Mucosa of gallbladder (tissue), 1 donor: ENCODE measurements at regions not wholly inside any gene's neighbourhood (a gene's known extent, or its start where the extent isn't known, plus 50 kb on each side); places are given as distances from the start of the nearest gene placed in this dataset.
"Not testable (repeated sequence)": the region's sequence is repeated elsewhere in the genome, so short reads cannot be mapped to it uniquely, and the experiment has no call there.

ENCODE experiments used
- DNase-seq: peaks from one replicate; pipeline ENCODE4 v3.0.0-alpha.2; 2020; ENCODE audit warnings: low spot score
- donor health status: DM: no; HTN: no; CAD: no.

- no peak for DNase-seq
These were observed 125.1 kb upstream of the STX18 start for GRCh38 chr4:4666693-4667621.

GRCh38 chr4:4666187-4666586, 124.3 kb upstream of the STX18 start:
- DNase-seq, result no peak

- no peak for DNase-seq
These were observed 122.4 kb upstream of the STX18 start for GRCh38 chr4:4664234-4664633.

DNA sequence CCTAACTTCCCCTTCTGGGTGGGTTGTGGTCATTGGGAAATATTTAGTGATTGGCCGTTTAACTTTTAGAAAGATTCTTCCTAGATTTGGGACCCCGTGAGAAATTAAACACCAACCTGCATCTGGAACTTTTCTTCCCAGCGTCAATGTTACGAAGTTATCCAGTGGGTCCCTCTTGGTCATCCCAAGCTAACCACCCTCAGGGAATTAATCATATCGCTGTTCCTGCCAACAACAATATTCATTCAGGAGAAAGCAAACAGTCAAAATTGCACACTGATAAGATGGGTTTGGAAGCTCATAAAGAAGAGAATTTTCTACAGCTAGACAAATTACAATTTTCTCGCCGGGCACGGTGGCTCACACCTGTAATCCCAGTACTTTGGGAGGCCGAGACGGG, 121.2 kb upstream of the STX18 start:
- DNase-seq, result no peak

- no peak for DNase-seq
These were observed 120.4 kb upstream of the STX18 start for GRCh38 chr4:4662230-4662629.

DNA sequence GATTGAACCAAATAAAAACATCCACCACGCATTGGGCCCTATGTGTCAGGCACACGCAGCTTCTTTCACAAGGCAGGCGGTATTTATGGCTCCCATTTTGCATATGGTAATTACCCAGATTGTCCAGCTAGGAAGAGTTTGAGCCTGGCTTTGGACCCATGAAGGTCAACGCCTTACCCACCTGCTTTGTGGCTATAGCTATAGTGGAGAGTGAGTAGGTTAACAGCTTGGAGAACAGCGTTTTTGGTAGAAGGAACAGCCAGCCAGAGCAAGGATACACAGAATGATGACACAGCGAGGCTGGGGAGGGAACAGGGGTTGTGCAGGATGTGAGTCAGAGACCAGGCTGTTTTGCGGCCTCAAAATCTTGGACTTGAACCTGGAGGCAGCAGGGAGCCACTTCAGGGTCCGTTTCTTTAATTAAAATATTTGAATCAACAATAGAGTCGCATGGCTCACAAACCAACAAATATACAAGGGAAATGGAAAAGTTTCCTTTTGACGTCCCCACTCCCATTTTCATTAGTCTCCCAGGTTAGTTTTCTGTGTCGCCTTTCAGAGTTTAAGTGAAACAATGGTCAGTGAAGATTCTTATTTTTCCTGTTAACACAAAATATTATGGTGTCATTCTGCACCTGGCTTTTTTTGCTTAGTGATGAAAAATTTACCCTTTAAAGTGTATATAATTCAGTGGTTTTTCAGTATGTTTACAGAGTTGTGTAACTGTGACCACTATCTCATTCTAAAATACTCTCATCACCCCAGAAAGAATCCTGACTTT, 118.2 kb upstream of the STX18 start:
- DNase-seq, result no peak

- DNase-seq, result no peak
These were observed 116.2 kb upstream of the STX18 start for GRCh38 chr4:4658052-4658451.

DNA sequence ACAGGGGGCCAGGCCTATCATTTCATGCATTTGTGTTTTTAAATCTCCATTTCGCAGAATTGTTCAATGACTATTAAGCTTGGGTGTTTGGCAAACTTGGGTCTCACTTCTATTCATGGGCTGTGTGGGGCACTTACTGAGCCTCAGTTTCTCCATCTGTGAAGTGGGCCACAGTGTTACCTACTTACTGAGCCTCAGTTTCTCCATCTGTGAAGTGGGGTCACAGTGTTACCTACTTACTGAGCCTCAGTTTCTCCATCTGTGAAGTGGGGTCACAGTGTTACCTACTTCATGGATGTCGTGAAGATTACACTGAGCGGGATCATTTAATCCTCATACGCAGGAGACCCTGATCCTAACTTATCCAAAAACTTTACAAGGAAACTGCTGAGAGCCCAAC, 115.1 kb upstream of the STX18 start:
- no peak for DNase-seq

- no peak for DNase-seq
These were observed 114.1 kb upstream of the STX18 start for GRCh38 chr4:4655901-4656300.

DNA sequence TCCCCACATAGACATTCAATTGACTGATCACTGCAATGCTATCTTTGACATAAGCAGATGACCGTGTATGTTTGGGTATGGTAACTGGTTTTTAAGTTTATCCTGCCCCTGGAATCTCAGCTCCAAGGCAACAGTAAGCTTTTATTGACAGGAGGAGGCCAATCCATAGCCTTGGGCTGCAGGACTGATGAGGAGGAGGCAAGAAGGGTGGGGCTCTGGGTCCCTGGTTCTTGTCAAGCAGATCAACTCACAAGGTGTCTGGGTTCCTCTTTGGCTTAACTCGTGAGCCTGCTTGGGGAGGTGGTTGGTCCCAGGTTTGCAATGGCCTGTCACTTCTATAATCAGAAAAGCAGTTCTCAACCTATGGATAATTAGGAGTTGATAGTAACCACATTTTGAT, 113.2 kb upstream of the STX18 start:
- no peak for DNase-seq

GRCh38 chr4:4651811-4652755, 110.2 kb upstream of the STX18 start:
- no peak for DNase-seq

DNA sequence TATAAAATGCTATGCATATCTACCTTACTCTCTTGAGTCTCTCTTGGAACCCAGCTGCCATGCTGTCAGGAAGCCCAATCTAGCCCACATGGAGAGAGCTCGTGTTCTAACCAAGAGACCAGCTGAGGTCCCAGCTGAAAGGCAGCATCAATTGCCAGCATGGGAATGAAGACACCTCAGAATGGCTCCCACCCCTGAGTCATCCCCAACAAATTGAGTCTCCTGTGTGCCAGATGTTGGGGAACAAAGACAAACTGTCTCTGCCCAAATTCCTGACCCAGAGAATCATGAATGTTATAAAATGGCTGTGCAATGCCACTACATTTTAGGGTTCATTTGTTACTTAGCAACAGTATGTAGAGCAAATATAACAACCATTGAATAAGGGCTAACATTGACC, 105.2 kb upstream of the STX18 start:
- DNase-seq, result no peak

DNA sequence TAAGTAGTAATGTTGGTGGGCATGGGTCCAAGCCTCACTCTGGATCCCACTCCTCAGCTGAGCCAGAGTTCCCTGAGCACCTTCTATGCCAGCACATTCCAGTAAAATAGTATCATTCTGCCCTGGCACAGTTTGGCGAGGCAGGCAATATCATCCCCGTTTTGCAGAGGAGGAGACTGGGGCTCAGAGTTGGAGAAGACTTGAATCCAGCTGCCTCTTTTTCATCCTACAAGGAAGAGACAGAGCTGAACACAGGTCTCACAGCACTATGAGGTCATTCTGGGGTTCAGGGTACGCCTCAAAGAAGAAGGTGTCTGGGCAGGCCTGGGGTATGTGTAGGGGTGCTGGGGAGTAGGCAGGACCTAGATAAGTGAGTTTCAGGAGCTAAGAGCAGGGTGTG, 103.9 kb upstream of the STX18 start:
- DNase-seq, result no peak

DNA sequence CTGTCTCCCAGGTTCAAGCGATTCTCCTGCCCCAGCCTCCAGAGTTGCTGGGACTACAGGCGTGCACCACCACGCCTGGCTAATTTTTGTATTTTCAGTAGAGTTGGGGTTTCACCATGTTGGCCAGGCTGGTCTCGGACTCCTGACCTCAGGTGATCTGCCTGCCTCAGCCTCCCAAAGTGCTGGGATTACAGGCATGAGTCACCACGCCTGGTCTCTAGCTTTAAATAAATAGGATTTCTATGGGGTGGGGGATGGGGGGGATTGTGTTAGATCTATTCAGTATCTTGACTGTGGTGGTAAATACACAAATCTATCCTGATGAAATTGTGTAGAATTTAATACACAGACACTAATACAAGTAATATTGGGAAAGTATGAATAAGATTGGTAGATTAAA, 102.4 kb upstream of the STX18 start:
- not testable (repeated sequence) for DNase-seq

DNA sequence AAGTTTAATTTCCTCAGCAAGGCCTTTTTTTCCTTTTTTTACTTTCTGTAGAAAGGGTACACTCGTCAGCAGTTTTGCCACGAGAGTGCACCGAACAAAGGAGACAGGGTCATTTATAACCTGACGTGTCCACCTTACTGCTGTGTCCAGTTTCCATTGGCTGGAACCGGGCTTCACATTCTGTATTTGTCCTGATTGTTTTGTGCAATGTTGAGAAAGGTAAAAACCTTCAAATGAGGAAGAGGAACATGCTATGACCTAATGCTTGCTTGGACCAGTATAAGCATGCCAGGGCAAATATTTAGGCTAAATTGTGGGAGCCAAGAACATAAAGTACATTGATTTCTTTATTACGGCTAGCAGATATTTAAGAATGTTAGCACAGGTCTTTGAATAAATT, 101.9 kb upstream of the STX18 start:
- DNase-seq, result not testable (repeated sequence)

GRCh38 chr4:4643306-4643705, 101.5 kb upstream of the STX18 start:
- no peak for DNase-seq

DNA sequence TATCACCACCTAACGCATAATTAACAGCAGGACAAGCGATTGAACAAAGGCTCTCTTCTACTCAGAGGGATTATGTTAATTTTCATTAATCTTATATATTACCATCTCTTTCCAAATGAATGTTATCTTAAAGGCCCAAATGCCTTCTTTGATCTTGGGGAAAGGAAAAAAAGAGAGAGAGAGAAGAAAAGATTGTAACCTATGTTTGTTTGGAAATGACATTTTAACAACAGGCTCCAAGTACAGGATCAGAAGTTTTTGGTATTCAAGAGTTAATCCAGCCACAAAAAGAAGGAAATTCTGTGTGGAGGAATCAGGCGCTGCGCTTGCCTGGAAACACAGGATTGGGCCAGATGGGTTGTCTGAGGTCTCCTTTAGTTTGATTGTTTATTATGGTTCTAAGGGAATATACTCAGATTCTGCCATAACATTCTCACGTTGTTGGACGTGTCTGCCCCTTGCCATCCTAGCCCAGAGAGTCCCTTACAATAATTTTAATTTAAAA, 100.7 kb upstream of the STX18 start:
- no peak for DNase-seq

DNA sequence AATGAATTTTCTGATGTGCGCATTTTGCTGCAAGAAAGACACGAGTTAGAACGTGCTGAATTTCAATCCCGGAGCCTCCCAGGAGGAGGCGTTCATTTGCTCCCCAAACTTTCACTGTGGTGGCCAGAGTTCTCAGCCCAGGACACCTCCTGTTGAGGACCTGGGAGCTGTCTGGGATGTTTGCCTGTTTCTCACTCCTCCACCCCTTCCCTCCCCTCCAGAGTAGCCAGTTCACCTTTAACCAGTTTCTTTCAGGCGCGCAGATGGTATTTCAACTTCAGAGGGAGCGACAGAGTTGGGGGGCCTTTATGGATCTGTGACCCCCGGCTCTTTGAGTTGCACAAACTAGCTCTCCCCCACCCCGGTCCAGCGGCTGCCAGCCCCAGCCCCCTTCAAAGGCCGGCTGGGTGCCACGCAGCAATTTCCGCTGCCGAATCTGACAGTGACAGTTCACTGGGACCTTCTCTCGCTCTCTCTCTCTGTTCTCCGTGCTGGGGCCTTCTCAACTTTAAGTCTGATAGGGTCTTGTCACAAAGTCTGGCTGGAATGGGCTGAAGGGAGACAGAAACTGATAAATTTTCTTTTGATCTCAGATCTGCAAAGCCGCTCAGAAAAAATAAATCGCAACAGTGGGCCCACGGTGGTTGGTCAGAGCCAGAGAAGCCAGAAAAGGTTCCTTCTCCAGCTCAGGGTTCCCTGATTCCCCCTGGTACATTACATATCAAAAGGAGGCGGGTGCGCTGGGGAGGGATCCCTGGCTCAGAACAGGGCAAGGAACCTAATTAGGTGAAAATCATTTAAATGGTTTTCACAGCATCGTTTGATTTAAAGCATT, 100.0 kb upstream of the STX18 start:
- DNase-seq, result no peak

DNA sequence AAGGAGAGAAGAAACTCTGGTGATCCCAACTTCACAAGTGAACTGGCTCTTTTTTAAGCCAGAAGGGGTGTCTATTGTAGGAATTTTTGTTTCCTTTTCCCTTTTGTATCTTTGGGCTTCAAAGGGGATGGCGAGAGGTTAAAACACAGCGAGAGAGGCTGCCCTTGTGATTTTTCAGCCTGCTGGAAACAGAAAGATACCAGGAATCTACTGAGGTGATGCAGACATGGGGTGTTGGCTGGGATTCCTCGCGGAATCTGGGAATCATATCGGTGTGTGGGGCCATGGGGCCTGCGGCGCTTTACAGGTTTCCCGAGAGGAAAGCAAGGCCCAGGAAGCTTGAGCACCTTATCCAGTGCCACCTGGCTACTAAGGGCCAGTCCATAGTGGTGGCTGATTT, 99.4 kb upstream of the STX18 start:
- no peak for DNase-seq

- DNase-seq, result no peak
These were observed 98.8 kb upstream of the STX18 start for GRCh38 chr4:4640692-4641091.

- DNase-seq, result no peak
These were observed 97.5 kb upstream of the STX18 start for GRCh38 chr4:4639370-4639769.
